IgD-negative memory B cell (primary cell): ENCODE measurements at regions not wholly inside any gene's neighbourhood (a gene's known extent, or its start where the extent isn't known, plus 50 kb on each side); places are given as distances from the start of the nearest gene placed in this dataset.
A peak's percentile ranks its signal among the peaks of the same experiment; 100 is the strongest.

Experiments
- H3K27ac Mint-ChIP-seq, 3 donors: one replicate each; pipeline ENCODE4 v1.8.0; 2020 to 2022; ENCODE audit warnings: mild to moderate bottlenecking in 3 of 3, mixed read lengths in 3 of 3, moderate library complexity in 1 of 3
- H3K27me3 Mint-ChIP-seq: one replicate; pipeline ENCODE4 v1.8.0; 2021; ENCODE audit warnings: mixed read lengths
- H3K36me3 Mint-ChIP-seq: one replicate; pipeline ENCODE4 v1.8.0; 2020; ENCODE audit warnings: mild to moderate bottlenecking, mixed read lengths
- H3K4me1 Mint-ChIP-seq, 3 donors: one replicate each; pipeline ENCODE4 v1.8.0; 2020 to 2022; ENCODE audit warnings: mixed read lengths in 3 of 3, mild to moderate bottlenecking in 1 of 3
- H3K4me3 Mint-ChIP-seq, 4 donors: one replicate each; pipeline ENCODE4 v1.8.0; 2020 to 2022; ENCODE audit warnings: mild to moderate bottlenecking in 4 of 4, mixed read lengths in 4 of 4, moderate library complexity in 3 of 4
- H3K9me3 Mint-ChIP-seq, 3 donors: one replicate each; pipeline ENCODE4 v1.8.0; 2020 to 2021; ENCODE audit warnings: mixed read lengths in 3 of 3, mild to moderate bottlenecking in 1 of 3

- H3K27ac Mint-ChIP-seq, result no peak overlapping the region
- no peaks in the 10 kb centered on the region for H3K36me3 Mint-ChIP-seq
- H3K4me1 Mint-ChIP-seq, result no peaks in the 10 kb centered on the region
- no peak overlapping the region for H3K4me3 Mint-ChIP-seq
- peaks cover 11% of the 10 kb centered on the region for H3K27me3 Mint-ChIP-seq
- peaks cover 0 to 5% (median 3%) of the 10 kb centered on the region in 3 donors for H3K9me3 Mint-ChIP-seq
Measured at GRCh38 chr2:120935339-120936313, 200.0 kb downstream of the GLI2 start.

- H3K36me3 Mint-ChIP-seq, result no peaks in the 10 kb centered on the region
- no peaks in the 10 kb centered on the region for H3K4me1 Mint-ChIP-seq
- peaks cover 11% of the 10 kb centered on the region for H3K27me3 Mint-ChIP-seq
- H3K9me3 Mint-ChIP-seq, result no peaks in the 10 kb centered on the region
- no peak overlapping the region for H3K27ac Mint-ChIP-seq
- no peak overlapping the region for H3K4me3 Mint-ChIP-seq
Measured at GRCh38 chr2:120936476-120937334, 201.0 kb downstream of the GLI2 start.

DNA sequence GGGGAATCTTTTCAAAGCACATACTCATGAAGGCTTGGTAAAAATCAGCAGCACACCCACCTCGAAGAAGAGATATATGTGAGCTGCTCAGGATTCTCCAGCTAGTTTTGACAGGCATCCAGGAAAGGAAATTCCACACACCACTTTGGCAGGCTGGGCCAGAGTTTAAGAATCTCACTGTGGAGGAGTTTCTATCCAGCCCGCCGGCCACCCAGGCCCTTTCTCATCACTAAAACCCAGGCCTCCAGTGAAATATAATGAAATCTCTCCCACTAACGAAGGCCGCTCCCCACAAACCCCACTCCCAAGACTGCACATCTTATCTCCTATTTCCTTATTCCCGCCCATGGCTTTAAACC lies 202.0 kb downstream of the GLI2 start:
- Mint-ChIP-seq H3K36me3 (no peaks in the 10 kb centered on the region), H3K9me3 (peaks cover 0 to under 1% (median 0%) of the 10 kb centered on the region in 3 donors), H3K4me1 (no peaks in the 10 kb centered on the region), H3K27me3 (peaks cover 9% of the 10 kb centered on the region), H3K27ac (peak overlapping the region in 1 of 3 donors; percentile 50), H3K4me3 (no peak overlapping the region)

GRCh38 chr2:120938045-120938771 lies 202.5 kb downstream of the GLI2 start:
- Mint-ChIP-seq H3K9me3 (peaks cover 0 to 3% (median 0%) of the 10 kb centered on the region in 3 donors), H3K4me1 (no peaks in the 10 kb centered on the region), H3K27me3 (peaks cover 8% of the 10 kb centered on the region), H3K36me3 (no peaks in the 10 kb centered on the region), H3K27ac (peak overlapping the region in 1 of 3 donors; percentile 50), H3K4me3 (no peak overlapping the region)

DNA sequence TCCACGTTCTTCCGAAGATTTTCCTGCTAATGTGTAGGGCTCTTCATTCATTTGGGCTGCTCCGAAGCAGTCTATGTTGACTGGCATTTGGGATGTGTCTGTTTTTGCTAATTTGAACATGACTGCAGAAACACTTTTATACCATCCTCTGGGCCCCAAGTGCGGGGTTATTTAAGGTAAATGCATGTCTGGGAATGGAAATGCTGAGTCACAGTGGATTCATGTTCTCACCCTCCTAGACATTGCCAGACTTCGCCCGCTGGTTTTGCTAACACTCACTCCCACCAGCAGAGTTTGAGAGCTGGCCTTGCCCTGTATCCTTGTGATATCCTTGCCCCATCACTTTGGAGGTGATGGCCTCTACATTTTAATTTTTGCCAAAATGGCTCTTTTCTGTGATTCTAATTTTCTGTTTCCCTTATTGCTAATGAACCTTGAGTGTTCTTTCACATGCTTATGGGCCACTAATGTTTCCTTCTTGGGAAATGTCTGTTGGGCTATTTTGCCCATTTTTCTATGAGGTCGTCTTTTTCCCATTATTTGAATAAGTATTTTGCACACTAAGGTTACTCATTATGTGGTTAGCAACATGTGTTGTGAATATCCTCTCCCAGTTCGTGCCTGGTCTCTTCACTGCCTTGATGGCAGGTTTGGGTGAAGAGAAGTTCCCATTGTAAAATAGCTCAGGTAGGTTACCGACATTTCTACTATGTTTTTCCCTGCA lies 204.1 kb downstream of the GLI2 start:
- Mint-ChIP-seq H3K4me3 (no peak overlapping the region), H3K9me3 (peaks cover 0 to 3% (median 2%) of the 10 kb centered on the region in 3 donors), H3K27ac (peak overlapping the region in 1 of 3 donors; percentile 51), H3K27me3 (peaks cover under 1% of the 10 kb centered on the region), H3K4me1 (no peaks in the 10 kb centered on the region), H3K36me3 (no peaks in the 10 kb centered on the region)

DNA sequence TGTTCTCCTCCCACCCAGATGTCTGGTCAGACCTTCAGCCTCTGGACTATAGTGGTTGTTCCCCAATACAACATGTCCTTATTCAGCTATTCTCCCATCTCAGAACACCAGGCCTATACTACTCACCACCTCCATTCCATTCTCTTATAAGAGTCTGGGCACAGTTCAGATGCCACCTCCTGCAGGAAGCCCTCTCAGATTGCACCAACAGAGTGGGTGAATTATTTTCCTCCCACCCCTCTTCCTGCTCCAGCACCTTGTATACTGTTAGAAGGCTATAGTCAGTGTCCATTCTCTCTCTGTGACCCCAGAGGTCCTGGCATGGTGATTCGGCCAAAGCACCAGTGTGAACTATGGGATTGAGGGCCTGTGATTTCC lies 204.6 kb downstream of the GLI2 start:
- H3K4me1 Mint-ChIP-seq, result no peaks in the 10 kb centered on the region
- H3K27me3 Mint-ChIP-seq, result no peaks in the 10 kb centered on the region
- H3K27ac Mint-ChIP-seq, result peak overlapping the region in 1 of 3 donors; percentile 51
- peaks cover 0 to 3% (median 2%) of the 10 kb centered on the region in 3 donors for H3K9me3 Mint-ChIP-seq
- no peaks in the 10 kb centered on the region for H3K36me3 Mint-ChIP-seq
- no peak overlapping the region for H3K4me3 Mint-ChIP-seq

GRCh38 chr2:120940726-120941256 lies 205.1 kb downstream of the GLI2 start:
- Mint-ChIP-seq H3K4me1 (no peaks in the 10 kb centered on the region), H3K9me3 (peaks cover 0 to 3% (median 2%) of the 10 kb centered on the region in 3 donors), H3K27me3 (no peaks in the 10 kb centered on the region), H3K36me3 (no peaks in the 10 kb centered on the region), H3K4me3 (no peak overlapping the region), H3K27ac (peak overlapping the region in 1 of 3 donors; percentile 51)

- H3K27ac Mint-ChIP-seq, result no peak overlapping the region
- H3K4me1 Mint-ChIP-seq, result no peaks in the 10 kb centered on the region
- no peaks in the 10 kb centered on the region for H3K27me3 Mint-ChIP-seq
- no peak overlapping the region for H3K4me3 Mint-ChIP-seq
- H3K9me3 Mint-ChIP-seq, result peaks cover 0 to 3% (median 2%) of the 10 kb centered on the region in 3 donors
- H3K36me3 Mint-ChIP-seq, result no peaks in the 10 kb centered on the region
Measured at GRCh38 chr2:120941571-120942120, 206.0 kb downstream of the GLI2 start.

DNA sequence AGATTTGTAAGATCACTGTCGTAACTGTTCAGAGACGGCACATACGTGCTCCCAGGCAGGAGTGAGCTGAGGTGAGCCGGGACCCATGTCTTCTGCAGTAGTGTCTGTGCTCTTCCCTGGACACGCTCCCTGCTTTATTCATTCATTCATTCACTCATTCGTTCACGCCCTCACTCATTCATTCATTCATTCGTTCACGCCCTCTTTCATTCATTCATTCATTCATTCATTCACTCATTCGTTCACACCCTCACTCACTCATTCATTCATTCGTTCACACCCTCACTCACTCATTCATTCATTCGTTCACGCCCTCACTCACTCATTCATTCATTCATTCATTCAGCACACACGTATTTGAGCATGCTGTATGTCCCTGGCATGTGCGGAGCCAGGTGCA lies 207.0 kb downstream of the GLI2 start:
- no peak overlapping the region for H3K4me3 Mint-ChIP-seq
- H3K9me3 Mint-ChIP-seq, result peaks cover 0 to 3% (median 2%) of the 10 kb centered on the region in 3 donors
- no peak overlapping the region for H3K27ac Mint-ChIP-seq
- H3K36me3 Mint-ChIP-seq, result no peaks in the 10 kb centered on the region
- no peaks in the 10 kb centered on the region for H3K4me1 Mint-ChIP-seq
- H3K27me3 Mint-ChIP-seq, result no peaks in the 10 kb centered on the region

DNA sequence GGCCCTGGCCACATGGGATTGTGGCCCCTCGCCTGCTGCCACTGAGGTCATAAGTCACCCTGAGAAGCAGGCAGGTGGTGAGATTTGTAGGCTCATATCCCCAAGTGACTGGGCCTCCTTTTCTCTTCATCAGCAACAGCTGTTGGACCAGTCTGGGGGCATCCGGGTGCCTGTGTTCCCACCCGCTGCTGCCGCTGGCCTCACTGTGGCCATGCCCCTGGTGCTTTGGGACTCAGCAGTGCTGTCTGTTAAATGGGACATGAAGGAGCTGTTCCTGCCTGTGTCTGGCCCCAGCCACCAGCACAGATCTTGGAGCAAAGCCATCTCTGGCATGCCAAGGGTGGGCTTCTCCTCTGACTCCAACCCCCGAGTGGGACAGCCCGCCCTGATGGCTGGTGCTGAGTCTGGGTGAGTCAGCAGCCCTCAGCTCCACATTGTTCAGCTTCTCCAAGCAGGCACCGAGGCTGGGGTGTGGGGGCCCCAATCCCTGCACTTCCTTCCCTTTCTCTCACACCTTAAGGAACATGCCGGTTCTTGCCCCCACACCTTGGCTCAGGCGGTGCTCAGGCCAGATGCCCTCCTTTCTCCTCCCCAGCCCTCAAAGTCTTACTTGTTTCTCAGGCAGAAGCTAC lies 207.9 kb downstream of the GLI2 start:
- no peaks in the 10 kb centered on the region for H3K36me3 Mint-ChIP-seq
- peaks cover 0 to 3% (median 2%) of the 10 kb centered on the region in 3 donors for H3K9me3 Mint-ChIP-seq
- H3K27ac Mint-ChIP-seq, result no peak overlapping the region
- H3K4me3 Mint-ChIP-seq, result peak overlapping the region in 1 of 4 donors; percentile 28
- H3K27me3 Mint-ChIP-seq, result no peaks in the 10 kb centered on the region
- H3K4me1 Mint-ChIP-seq, result no peaks in the 10 kb centered on the region

- H3K36me3 Mint-ChIP-seq, result no peaks in the 10 kb centered on the region
- H3K4me3 Mint-ChIP-seq, result no peak overlapping the region
- H3K27ac Mint-ChIP-seq, result no peak overlapping the region
- no peaks in the 10 kb centered on the region for H3K27me3 Mint-ChIP-seq
- H3K9me3 Mint-ChIP-seq, result peaks cover 0 to 3% (median 2%) of the 10 kb centered on the region in 3 donors
- H3K4me1 Mint-ChIP-seq, result no peaks in the 10 kb centered on the region
Measured at GRCh38 chr2:120944575-120944974, 208.9 kb downstream of the GLI2 start.

- no peaks in the 10 kb centered on the region for H3K36me3 Mint-ChIP-seq
- H3K4me3 Mint-ChIP-seq, result no peak overlapping the region
- H3K9me3 Mint-ChIP-seq, result peaks cover 0 to 3% (median 2%) of the 10 kb centered on the region in 3 donors
Measured at GRCh38 chr2:120945091-120945490, 209.4 kb downstream of the GLI2 start.

DNA sequence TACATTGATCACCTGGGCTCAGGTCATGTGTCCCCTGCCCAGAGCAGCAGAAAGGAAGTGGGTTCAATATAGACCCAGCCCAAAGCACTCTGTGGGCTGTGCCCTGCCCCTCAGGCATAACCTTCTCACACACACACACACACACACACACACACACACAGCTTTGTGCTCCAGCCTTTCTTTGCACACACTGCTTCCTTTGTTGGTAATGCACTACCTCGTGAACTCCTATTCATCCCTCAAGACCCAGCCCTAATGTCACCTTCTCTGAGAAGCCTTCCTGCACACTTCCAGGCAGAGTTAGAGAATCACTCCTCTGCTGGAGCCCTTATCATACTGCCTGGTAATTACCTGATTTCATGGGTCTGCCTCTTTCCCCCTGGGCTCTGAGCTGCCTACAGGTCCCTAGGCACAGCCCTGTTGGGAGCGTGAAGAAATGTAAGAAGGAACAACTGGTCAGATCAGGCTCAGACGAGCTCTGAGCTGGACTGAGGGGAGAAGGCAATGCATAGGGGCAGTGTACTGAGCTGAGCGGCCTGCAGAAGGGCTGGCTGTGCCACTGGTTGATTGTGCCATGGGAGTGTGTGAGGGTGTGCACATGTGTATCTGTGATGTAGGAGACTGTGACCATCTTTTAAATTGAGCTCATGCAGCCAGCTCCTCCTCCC lies 210.3 kb downstream of the GLI2 start:
- no peak overlapping the region for H3K27ac Mint-ChIP-seq
- no peaks in the 10 kb centered on the region for H3K4me1 Mint-ChIP-seq
- peak overlapping the region in 1 of 4 donors; percentile 39 for H3K4me3 Mint-ChIP-seq
- no peaks in the 10 kb centered on the region for H3K27me3 Mint-ChIP-seq
- peaks cover 0 to 3% (median 2%) of the 10 kb centered on the region in 3 donors for H3K9me3 Mint-ChIP-seq
- H3K36me3 Mint-ChIP-seq, result no peaks in the 10 kb centered on the region

More at GRCh38 chr2:120945091-120945490, 209.4 kb downstream of the GLI2 start:
- no peaks in the 10 kb centered on the region for H3K27me3 Mint-ChIP-seq
- H3K4me1 Mint-ChIP-seq, result no peaks in the 10 kb centered on the region
- H3K27ac Mint-ChIP-seq, result no peak overlapping the region
